NB4 (cell line): ENCODE measurements at regions not wholly inside any gene's neighbourhood (a gene's known extent, or its start where the extent isn't known, plus 50 kb on each side); places are given as distances from the start of the nearest gene placed in this dataset.

Experiments used
- DNase-seq: peaks from one replicate; pipeline ENCODE4 v3.0.0; 2010; ENCODE audit warnings: low read depth
- H3K4me3 ChIP-seq: one replicate; pipeline ENCODE4 v1.5.1; 2011; ENCODE audit warnings: mild to moderate bottlenecking, low read depth, low read length, moderate library complexity
- CTCF ChIP-seq: IDR thresholded peaks from one replicate; pipeline ENCODE4 v1.5.1; 2012; ENCODE audit warnings: low read depth, low read length
- MYC ChIP-seq: IDR thresholded peaks from 2 replicates; pipeline ENCODE4 v1.6.1; 2011; ENCODE audit warnings: low read depth, low read length
- POLR2A ChIP-seq: IDR thresholded peaks from 2 replicates; pipeline ENCODE4 v1.6.1; 2011; ENCODE audit warnings: mild to moderate bottlenecking; ENCODE audit not compliant: insufficient read length; ENCODE audit errors: extremely low read depth
- TF ChIP-seq, protein P1 (sequence below): IDR thresholded peaks from 2 replicates; pipeline ENCODE4 v1.6.1; 2011; ENCODE audit warnings: low read depth, low read length

GRCh38 chr1:5394111-5394510, 598.1 kb downstream of the NPHP4 start:
- DNase-seq: no peak

DNA sequence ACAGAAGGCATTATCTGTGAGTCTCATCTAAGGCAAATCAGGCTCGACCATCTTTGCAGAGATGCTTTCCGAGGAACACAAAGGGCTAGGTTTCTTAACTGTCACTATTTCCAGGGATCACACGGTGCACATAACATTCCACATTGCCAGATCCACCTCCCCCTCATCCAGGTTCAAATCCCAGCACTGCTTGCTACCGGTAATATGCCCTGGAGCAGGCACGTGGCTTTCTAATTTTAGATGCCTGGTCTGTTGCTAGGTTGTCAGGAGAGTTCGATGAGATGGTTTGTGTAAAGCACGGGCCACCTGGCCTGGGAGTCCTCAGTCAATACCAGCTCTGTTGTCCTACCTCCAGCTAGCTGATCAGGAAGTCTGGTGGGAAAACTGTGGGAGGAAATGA, 598.6 kb downstream of the NPHP4 start:
- no peak for TF ChIP-seq POLR2A
- no peak for TF ChIP-seq MYC
- no peak for TF ChIP-seq CTCF
- TF ChIP-seq, protein P1, sequence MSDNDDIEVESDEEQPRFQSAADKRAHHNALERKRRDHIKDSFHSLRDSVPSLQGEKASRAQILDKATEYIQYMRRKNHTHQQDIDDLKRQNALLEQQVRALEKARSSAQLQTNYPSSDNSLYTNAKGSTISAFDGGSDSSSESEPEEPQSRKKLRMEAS: no peak
- H3K4me3 ChIP-seq: no peak overlapping the region
- DNase-seq: no peak

More at GRCh38 chr1:5394111-5394510, 598.1 kb downstream of the NPHP4 start:
- no peak overlapping the region for H3K4me3 ChIP-seq
- TF ChIP-seq, protein P1: no peak
- TF ChIP-seq CTCF (no peak), POLR2A (no peak), MYC (no peak)

DNA sequence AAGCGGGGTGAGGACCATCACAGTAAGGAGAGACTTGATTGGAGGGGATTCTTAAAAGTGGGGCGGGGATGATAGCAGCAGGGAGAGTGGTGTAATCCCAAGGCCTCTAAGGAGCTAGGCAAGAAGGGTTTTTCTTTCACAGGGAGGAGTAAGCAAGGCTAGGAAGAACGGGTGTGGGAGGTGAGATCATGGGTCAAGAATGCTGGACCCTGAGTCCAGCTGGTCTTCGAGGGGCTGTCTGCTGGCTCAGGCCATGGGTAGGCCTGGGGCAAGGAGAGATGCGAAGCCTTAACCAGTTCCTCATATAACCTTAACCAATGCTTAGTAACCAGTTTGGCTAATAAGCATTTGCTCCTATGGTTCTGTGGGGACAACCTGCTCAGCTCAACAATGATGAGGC, 599.1 kb downstream of the NPHP4 start:
- TF ChIP-seq POLR2A (no peak), MYC (no peak), CTCF (no peak)
- TF ChIP-seq, protein P1: no peak
- DNase-seq: no peak
- H3K4me3 ChIP-seq: no peak overlapping the region

DNA sequence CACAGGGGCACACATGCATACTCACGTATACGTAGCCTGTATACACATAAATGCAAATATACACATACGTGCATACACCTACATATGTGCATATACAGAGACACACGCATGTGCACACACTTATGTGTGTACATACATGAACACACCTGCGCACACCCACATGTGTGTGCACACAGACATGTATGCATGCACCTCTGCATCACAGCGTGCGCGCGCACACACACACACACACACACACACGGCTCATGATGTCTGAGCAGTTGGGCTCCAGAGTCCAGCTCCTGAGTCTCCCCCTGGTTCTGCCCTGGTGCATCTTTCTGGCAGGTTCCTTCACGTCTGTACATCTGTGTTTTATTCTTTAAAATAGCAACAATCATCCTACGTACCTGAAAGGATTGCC, 600.5 kb downstream of the NPHP4 start:
- TF ChIP-seq CTCF: no peak
- TF ChIP-seq, protein P1: no peak
- TF ChIP-seq POLR2A: no peak
- TF ChIP-seq MYC: no peak
- no peak overlapping the region for H3K4me3 ChIP-seq
- no peak for DNase-seq

- DNase-seq: no peak
- no peak overlapping the region for H3K4me3 ChIP-seq
- TF ChIP-seq CTCF: no peak
- TF ChIP-seq, protein P1: no peak
- no peak for TF ChIP-seq MYC
- TF ChIP-seq POLR2A: no peak
Measured at GRCh38 chr1:5390504-5390903, 601.7 kb downstream of the NPHP4 start.
